ENCODE measurements at regions not wholly inside any gene's neighbourhood (a gene's known extent, or its start where the extent isn't known, plus 50 kb on each side); places are given as distances from the start of the nearest gene placed in this dataset.
"Not testable (repeated sequence)": the region's sequence is repeated elsewhere in the genome, so short reads cannot be mapped to it uniquely, and the experiment has no call there.

GRCh38 chr5:179399327-179399726 lies 54.1 kb upstream of the ADAMTS2 start:
- TF ChIP-seq CTCF, POLR2AphosphoS5, EP300 (IDR thresholded peaks at IDR 0.05): not testable (repeated sequence)

Measured in gastroesophageal sphincter (tissue), 3 donors.